IMR-90 (cell line): ENCODE measurements at regions not wholly inside any gene's neighbourhood (a gene's known extent, or its start where the extent isn't known, plus 50 kb on each side); places are given as distances from the start of the nearest gene placed in this dataset.

ENCODE experiments used
- ATAC-seq: fragments of 200-7000 bp; cut with Tn5 transposase; 2 replicates; pipeline ENCODE4 v1.9.1; 2020; ENCODE audit warnings: low read depth, mild to moderate bottlenecking, moderate library complexity
- BruUV-seq: library from RNA; stranded (reverse); fragments of 400-500 nt; replicated peaks from 2 replicates; lab custom pipeline; 2021; lab: Mats Ljungman, UMichigan
- CTCF ChIA-PET: fragments of 300-600 bp; formaldehyde crosslinking; extraction: SDS; loops from one replicate; lab custom pipeline; 2021; ENCODE audit warnings: antibody characterized with exemption; lab: Yijun Ruan, JAX
- POLR2A ChIA-PET: fragments of 300-600 bp; sonication (Branson Sonifier 250); formaldehyde crosslinking; loops from one replicate; lab custom pipeline; 2022; ENCODE audit warnings: antibody characterized with exemption; ENCODE audit not compliant: unreplicated experiment; lab: Charles Lee
- DNase-seq: peaks from one replicate; pipeline ENCODE4 v3.0.0; 2013
- H2AFZ ChIP-seq: replicated peaks from 2 replicates; pipeline ENCODE3; 2013; ENCODE audit warnings: low read length, mild to moderate bottlenecking; ENCODE audit not compliant: poor library complexity
- H2AK5ac ChIP-seq: 2 replicates; pipeline ENCODE4 v1.6.1; 2013; ENCODE audit warnings: low read depth, low read length, inconsistent platforms
- H2AK9ac ChIP-seq: replicated peaks from 2 replicates; pipeline ENCODE3; 2013; ENCODE audit warnings: mild to moderate bottlenecking, low read depth, low read length, moderate library complexity; ENCODE audit not compliant: poor library complexity
- H2BK120ac ChIP-seq: 2 replicates; pipeline ENCODE4 v1.6.1; 2013; ENCODE audit warnings: low read depth, low read length, inconsistent platforms
- H2BK15ac ChIP-seq: 3 replicates; pipeline ENCODE4 v1.6.1; 2013; ENCODE audit warnings: low read depth, low read length, inconsistent platforms
- H2BK20ac ChIP-seq: 2 replicates; pipeline ENCODE4 v1.6.1; 2013; ENCODE audit warnings: low read depth, mild to moderate bottlenecking, inconsistent platforms, low read length, moderate library complexity
- H2BK5ac ChIP-seq: 2 replicates; pipeline ENCODE4 v1.6.1; 2013; ENCODE audit warnings: mild to moderate bottlenecking, low read depth, low read length, inconsistent platforms; ENCODE audit not compliant: poor library complexity, severe bottlenecking
- H3K14ac ChIP-seq: replicated peaks from 2 replicates; pipeline ENCODE4 v1.6.1; 2013; ENCODE audit warnings: low read depth, low read length, inconsistent platforms
- H3K18ac ChIP-seq: 2 replicates; pipeline ENCODE4 v1.6.1; 2013; ENCODE audit warnings: low read depth, low read length, control low read depth
- H3K23ac ChIP-seq: 2 replicates; pipeline ENCODE4 v1.6.1; 2013; ENCODE audit warnings: low read depth, low read length, inconsistent platforms
- H3K27ac ChIP-seq: 2 replicates; pipeline ENCODE4 v1.5.1; 2013; ENCODE audit warnings: mild to moderate bottlenecking, control low read depth, low read length; ENCODE audit not compliant: insufficient read depth
- H3K27me3 ChIP-seq: 2 replicates; pipeline ENCODE4 v1.6.1; 2013; ENCODE audit warnings: low read length; ENCODE audit not compliant: control insufficient read depth, insufficient read depth
- H3K36me3 ChIP-seq: 2 replicates; pipeline ENCODE4 v1.6.1; 2013; ENCODE audit warnings: low read length, mixed read lengths; ENCODE audit not compliant: control insufficient read depth, insufficient read depth
- H3K4ac ChIP-seq: 2 replicates; pipeline ENCODE4 v1.6.1; 2013; ENCODE audit warnings: low read depth, low read length, inconsistent platforms
- H3K4me1 ChIP-seq: 2 replicates; pipeline ENCODE4 v1.6.1; 2013; ENCODE audit warnings: low read length, mixed read lengths; ENCODE audit not compliant: control insufficient read depth, insufficient read depth
- H3K4me2 ChIP-seq: 2 replicates; pipeline ENCODE4 v1.6.1; 2013; ENCODE audit warnings: low read depth, mild to moderate bottlenecking, control low read depth, low read length, moderate library complexity
- H3K4me3 ChIP-seq: 2 replicates; pipeline ENCODE4 v1.5.1; 2013; ENCODE audit warnings: low read depth, mild to moderate bottlenecking, control low read depth, low read length, moderate library complexity; ENCODE audit not compliant: insufficient read depth
- H3K56ac ChIP-seq: 2 replicates; pipeline ENCODE4 v1.6.1; 2013; ENCODE audit warnings: low read length, inconsistent platforms; ENCODE audit not compliant: insufficient read depth; ENCODE audit errors: extremely low read depth
- H3K79me1 ChIP-seq, 2 experiments: 2 replicates each; pipeline ENCODE4 v1.6.1; 2013; ENCODE audit warnings: low read length in 2 of 2, inconsistent platforms in 1 of 2, low read depth in 1 of 2
- H3K9ac ChIP-seq: 2 replicates; pipeline ENCODE4 v1.6.1; 2013; ENCODE audit warnings: low read depth, low read length, control low read depth
- H3K9me1 ChIP-seq: 2 replicates; pipeline ENCODE4 v1.6.1; 2013; ENCODE audit warnings: low read length, inconsistent platforms; ENCODE audit not compliant: insufficient read depth
- H3K9me3 ChIP-seq: 2 replicates; pipeline ENCODE4 v1.6.1; 2013; ENCODE audit warnings: low read length; ENCODE audit not compliant: control insufficient read depth, insufficient read depth
- H4K20me1 ChIP-seq: 2 replicates; pipeline ENCODE4 v1.6.1; 2013; ENCODE audit warnings: low read length, inconsistent platforms; ENCODE audit not compliant: insufficient read depth
- H4K5ac ChIP-seq: 2 replicates; pipeline ENCODE4 v1.6.1; 2013; ENCODE audit warnings: mild to moderate bottlenecking, low read depth, low read length, control low read depth
- H4K8ac ChIP-seq, 2 experiments: 2 replicates each; pipeline ENCODE4 v1.6.1; 2013; ENCODE audit warnings: low read depth in 2 of 2, low read length in 2 of 2, control low read depth in 1 of 2, inconsistent platforms in 1 of 2
- H4K91ac ChIP-seq: 2 replicates; pipeline ENCODE4 v1.6.1; 2013; ENCODE audit warnings: low read depth, low read length, inconsistent platforms; ENCODE audit not compliant: insufficient read depth
- BHLHE40 ChIP-seq: fragments of 150-350 bp; IDR thresholded peaks from 2 replicates; pipeline ENCODE4 v1.6.1; 2016; ENCODE audit warnings: mild to moderate bottlenecking, low read depth, low read length
- CEBPB ChIP-seq: IDR thresholded peaks from 2 replicates; pipeline ENCODE4 v1.6.1; 2012; ENCODE audit warnings: low read depth, low read length, improper control_type of control experiment
- POLR2A ChIP-seq: IDR thresholded peaks from 2 replicates; pipeline ENCODE4 v1.6.1; 2012; ENCODE audit warnings: mild to moderate bottlenecking, low read depth, low read length
- RAD21 ChIP-seq: IDR thresholded peaks from 2 replicates; pipeline ENCODE4 v1.6.1; 2012; ENCODE audit warnings: low read length, improper control_type of control experiment
- RCOR1 ChIP-seq: IDR thresholded peaks from 2 replicates; pipeline ENCODE4 v1.6.1; 2012; ENCODE audit warnings: mild to moderate bottlenecking, low read length, improper control_type of control experiment; ENCODE audit not compliant: insufficient replicate concordance
- RFX5 ChIP-seq: IDR thresholded peaks from 2 replicates; pipeline ENCODE4 v1.8.0; 2012; ENCODE audit warnings: low read depth, mild to moderate bottlenecking, low read length, moderate library complexity
- USF2 ChIP-seq: fragments of 150-350 bp; IDR thresholded peaks from 2 replicates; pipeline ENCODE4 v1.6.1; 2017; ENCODE audit warnings: mild to moderate bottlenecking, antibody characterized with exemption, low read length, low read depth
- WGBS, 2 experiments: methylation state at CpG; one replicate each; pipeline versions ENCODE4 v1.1.5 to v1.1.7; 2013; ENCODE audit warnings: missing lambda C conversion rate in 2 of 2; ENCODE audit not compliant: insufficient read length in 1 of 2; ENCODE audit errors: extremely low coverage in 2 of 2; 5-methylcytosine and 5-hydroxymethylcytosine counted together
- dilution Hi-C: fragments of 300-500 bp; cut with HindIII; formaldehyde crosslinking; loops from one replicate; pipeline ENCODE4 v1.14.3; 2018; ENCODE audit warnings: low sequenced_read_pairs; ENCODE audit not compliant: unreplicated experiment
- in situ Hi-C: fragments of 300-500 bp; cut with MboI; formaldehyde crosslinking; loops from 3 replicates; pipeline ENCODE4 v1.14.3; 2019; ENCODE audit warnings: low sequenced_read_pairs, inconsistent platforms, mixed read lengths
- intact Hi-C: fragments of 100-400 bp; cut with micrococcal nuclease; formaldehyde crosslinking; loops from 2 replicates; pipeline ENCODE4 v1.10.0; 2022

GRCh38 chr3:83813176-83813575, 1145.6 kb upstream of the CADM2 start:
- Histone ChIP-seq H2AFZ (no peak overlapping the region), H3K14ac (no peak overlapping the region), H2BK5ac (no peak overlapping the region), H3K9me3 (peaks cover 14% of the 10 kb centered on the region), H2AK9ac (no peak overlapping the region), H2BK20ac (no peak overlapping the region), H3K27me3 (no peaks in the 10 kb centered on the region), H4K5ac (no peak overlapping the region), H2BK120ac (no peak overlapping the region), H3K4me2 (no peak overlapping the region), H2AK5ac (no peak overlapping the region), H3K18ac (no peak overlapping the region), H3K56ac (no peak overlapping the region), H3K36me3 (no peaks in the 10 kb centered on the region), H3K4me3 (no peak overlapping the region), H2BK15ac (no peak overlapping the region), H3K4ac (no peak overlapping the region), H3K9ac (no peak overlapping the region), H4K91ac (no peak overlapping the region), H4K20me1 (no peaks in the 10 kb centered on the region), H4K8ac (no peak overlapping the region), H3K4me1 (no peaks in the 10 kb centered on the region), H3K23ac (no peak overlapping the region), H3K9me1 (no peaks in the 10 kb centered on the region), H3K79me1 (no peaks in the 10 kb centered on the region), H3K27ac (no peak overlapping the region)
- ATAC-seq, result no peak
- intact Hi-C loops (no loop called here), in situ Hi-C loops (no loop called here), dilution Hi-C loops (no loop called here)
- POLR2A ChIA-PET, result no interaction called here
- BruUV-seq, result no TSS peak
- WGBS, 2 experiments, result no CpG with 5 or more reads among the region's 3 CpGs
- no peak for DNase-seq
- CTCF ChIA-PET, result no interaction called here
- TF ChIP-seq BHLHE40 (no peak), POLR2A (no peak), USF2 (no peak), RFX5 (no peak), RCOR1 (no peak), RAD21 (no peak), CEBPB (no peak)
